Heart right ventricle (tissue), 16 donors: ENCODE measurements at regions not wholly inside any gene's neighbourhood (a gene's known extent, or its start where the extent isn't known, plus 50 kb on each side); places are given as distances from the start of the nearest gene placed in this dataset.
A peak's percentile ranks its signal among the peaks of the same experiment; 100 is the strongest.

Source experiments
- ATAC-seq, 8 donors: fragments of 200-7000 bp; cut with Tn5 transposase; one replicate each; pipeline ENCODE4 v1.9.1; 2020; ENCODE audit warnings: mild to moderate bottlenecking in 8 of 8, moderate library complexity in 8 of 8, moderate number of reproducible peaks in 1 of 8
- DNase-seq, 2 donors: peaks; one replicate each; pipeline ENCODE4 v3.0.0-alpha.2; 2020
- H3K27ac ChIP-seq, 10 donors: fragments of 200-600 bp; sonication (generic) in 2 of 10; one replicate each; pipeline versions ENCODE4 v1.5.0 to v1.8.0; 2020 to 2022; ENCODE audit warnings: mild to moderate bottlenecking in 3 of 10
- H3K27me3 ChIP-seq, 7 donors: fragments of 200-600 bp; one replicate each; pipeline ENCODE4 v1.8.0; 2021 to 2022; ENCODE audit warnings: mild to moderate bottlenecking in 2 of 7
- H3K36me3 ChIP-seq, 9 donors: fragments of 200-600 bp; sonication (generic) in 1 of 9; one replicate each; pipeline versions ENCODE4 v1.5.0 to v1.8.0; 2020 to 2022; ENCODE audit warnings: mild to moderate bottlenecking in 2 of 9
- H3K4me1 ChIP-seq, 9 donors: fragments of 200-600 bp; sonication (generic) in 1 of 9; one replicate each; pipeline versions ENCODE4 v1.5.0 to v1.8.0; 2020 to 2022; ENCODE audit warnings: mild to moderate bottlenecking in 4 of 9
- H3K4me3 ChIP-seq, 10 donors: fragments of 200-600 bp; sonication (generic) in 2 of 10; one replicate each; pipeline versions ENCODE4 v1.5.0 to v1.8.0; 2020 to 2022; ENCODE audit warnings: mild to moderate bottlenecking in 7 of 10, moderate library complexity in 2 of 10
- H3K9me3 ChIP-seq, 11 donors: fragments of 200-600 bp in 10 of 11; sonication (generic) in 2 of 11; one replicate each; pipeline versions ENCODE4 v1.5.0 to v1.8.0; 2013 to 2022; ENCODE audit warnings: mild to moderate bottlenecking in 2 of 11, control low read depth in 1 of 11, moderate library complexity in 1 of 11
- WGBS, 2 donors: extraction: QIAGEN DNeasy Blood & Tissue Kit; methylation state at CpG; one replicate each; pipeline ENCODE4 v1.1.7; 2013; ENCODE audit warnings: inconsistent platforms in 1 of 2; 5-methylcytosine and 5-hydroxymethylcytosine counted together
- intact Hi-C, 10 donors: fragments of 100-400 bp; cut with DNase I; formaldehyde crosslinking; loops; one replicate each; pipeline versions ENCODE4 v1.11.1 to v1.14.2; 2022
- TF ChIP-seq, protein P1 (sequence below), 9 donors: fragments of 200-600 bp; sonication (generic) in 2 of 9; IDR thresholded peaks; one replicate each; pipeline versions ENCODE4 v1.5.0 to v1.8.0; 2021 to 2022; ENCODE audit warnings: antibody characterized with exemption in 9 of 9, mild to moderate bottlenecking in 5 of 9, moderate library complexity in 1 of 9
- donor health status: Arrhythmogenic right ventricular cardiomyopathy.
- donor health status: ischemic (EF 13 %, LVEDD 7.1; RV severe dilation, severe dysfunction).
- donor health status: healthy with polysubstance abuse.
- donor health status: DM: no; HTN: yes; CAD: no.
- donor health status: DM: no; HTN: no; CAD: no.
- donor health status: ischemic (EF 25% LVEDD 6.9; RV normal size, moderate dysfunction).
- donor health status: ischemic (EF 25% LVEDD 5.7; RV mildly dilated, moderate dysfunction).
- donor health status: healthy.
- donor health status: DM: yes; HTN: yes; CAD: no.
- donor health status: Ischemic cardiomyopathy.
- donor health status: ischemic (EF 35%, LVEDD 5.7; RV mildly dilated, moderate dysfunction).
- donor health status: nonischemic (EF 11% LVEDD 7.7; RV severe dilation, severe dysfunction).
- donor health status: DM: yes; HTN: yes; CAD: no.
- donor health status: PGD.
- donor health status: ischemic (EF 29% LVEDD 5.4; RV normal size, mild dysfunction).
- donor health status: nonischemic (EF 23%, LVEDD 6.1; RV moderate dilation, normal function).

DNA sequence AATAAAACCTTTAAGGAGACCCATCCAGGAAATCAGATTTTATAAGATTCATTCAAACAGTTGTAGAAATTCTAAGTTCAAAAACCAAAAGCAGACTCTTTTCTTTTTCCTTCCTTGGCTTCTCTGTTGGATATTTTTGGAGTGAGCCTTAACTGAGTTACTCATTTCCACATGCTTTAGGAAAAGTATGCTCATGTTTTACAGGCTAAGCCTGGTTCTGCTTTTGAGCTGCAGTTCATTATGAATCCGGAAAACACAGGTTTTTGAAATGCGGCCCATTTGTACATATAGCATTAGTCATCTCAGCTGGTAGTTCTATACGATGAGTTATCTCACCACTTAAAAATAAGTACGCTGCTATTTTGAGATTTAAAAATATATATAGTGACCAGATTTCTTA lies 156.6 kb upstream of the DMRT1 start:
- DNase-seq: no peak
- no peak overlapping the region for H3K4me3 ChIP-seq
- no peaks in the 10 kb centered on the region for H3K9me3 ChIP-seq
- peak overlapping the region in 8 of 10 donors; percentile 5 to 72 (median 54) for H3K27ac ChIP-seq
- TF ChIP-seq, protein P1, sequence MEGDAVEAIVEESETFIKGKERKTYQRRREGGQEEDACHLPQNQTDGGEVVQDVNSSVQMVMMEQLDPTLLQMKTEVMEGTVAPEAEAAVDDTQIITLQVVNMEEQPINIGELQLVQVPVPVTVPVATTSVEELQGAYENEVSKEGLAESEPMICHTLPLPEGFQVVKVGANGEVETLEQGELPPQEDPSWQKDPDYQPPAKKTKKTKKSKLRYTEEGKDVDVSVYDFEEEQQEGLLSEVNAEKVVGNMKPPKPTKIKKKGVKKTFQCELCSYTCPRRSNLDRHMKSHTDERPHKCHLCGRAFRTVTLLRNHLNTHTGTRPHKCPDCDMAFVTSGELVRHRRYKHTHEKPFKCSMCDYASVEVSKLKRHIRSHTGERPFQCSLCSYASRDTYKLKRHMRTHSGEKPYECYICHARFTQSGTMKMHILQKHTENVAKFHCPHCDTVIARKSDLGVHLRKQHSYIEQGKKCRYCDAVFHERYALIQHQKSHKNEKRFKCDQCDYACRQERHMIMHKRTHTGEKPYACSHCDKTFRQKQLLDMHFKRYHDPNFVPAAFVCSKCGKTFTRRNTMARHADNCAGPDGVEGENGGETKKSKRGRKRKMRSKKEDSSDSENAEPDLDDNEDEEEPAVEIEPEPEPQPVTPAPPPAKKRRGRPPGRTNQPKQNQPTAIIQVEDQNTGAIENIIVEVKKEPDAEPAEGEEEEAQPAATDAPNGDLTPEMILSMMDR (IDR thresholded peaks at IDR 0.05): no peak
- ATAC-seq: peak in 3 of 8 donors; percentile 32 to 57 (median 43)
- peaks cover 0 to 11% (median 0%) of the 10 kb centered on the region in 9 donors for H3K36me3 ChIP-seq
- 42 to 47% methylated on average over 4 of the region's 4 CpGs for WGBS, 2 donors
- H3K27me3 ChIP-seq: no peaks in the 10 kb centered on the region
- intact Hi-C loops: no loop called here
- H3K4me1 ChIP-seq: peaks cover 3 to 58% (median 47%) of the 10 kb centered on the region in 9 donors

DNA sequence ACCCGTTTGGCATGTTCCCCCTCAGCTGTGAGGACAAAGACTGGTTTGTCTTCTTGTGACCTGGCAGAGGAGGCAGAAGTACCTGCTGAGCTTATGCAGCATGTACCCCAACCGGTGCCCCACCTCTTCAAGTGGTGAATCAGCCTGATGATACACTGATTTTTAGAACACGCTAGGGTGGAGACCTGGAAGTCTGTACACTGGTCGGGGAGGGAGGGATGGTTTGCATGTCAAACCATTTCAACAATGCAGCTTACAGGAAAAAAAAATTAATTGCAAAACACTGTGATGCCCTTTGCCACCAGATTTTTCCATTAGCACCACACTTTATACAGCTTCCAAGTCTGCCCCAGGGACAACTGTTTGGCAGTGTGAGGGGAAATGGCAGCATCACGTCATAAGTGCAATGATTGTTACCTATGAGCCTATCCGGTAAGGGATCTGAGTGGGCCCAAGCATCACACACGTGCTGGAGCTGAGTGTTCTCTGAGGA lies 155.1 kb upstream of the DMRT1 start:
- peak in 7 of 8 donors; percentile 17 to 80 (median 54) for ATAC-seq
- no peak for DNase-seq

DNA sequence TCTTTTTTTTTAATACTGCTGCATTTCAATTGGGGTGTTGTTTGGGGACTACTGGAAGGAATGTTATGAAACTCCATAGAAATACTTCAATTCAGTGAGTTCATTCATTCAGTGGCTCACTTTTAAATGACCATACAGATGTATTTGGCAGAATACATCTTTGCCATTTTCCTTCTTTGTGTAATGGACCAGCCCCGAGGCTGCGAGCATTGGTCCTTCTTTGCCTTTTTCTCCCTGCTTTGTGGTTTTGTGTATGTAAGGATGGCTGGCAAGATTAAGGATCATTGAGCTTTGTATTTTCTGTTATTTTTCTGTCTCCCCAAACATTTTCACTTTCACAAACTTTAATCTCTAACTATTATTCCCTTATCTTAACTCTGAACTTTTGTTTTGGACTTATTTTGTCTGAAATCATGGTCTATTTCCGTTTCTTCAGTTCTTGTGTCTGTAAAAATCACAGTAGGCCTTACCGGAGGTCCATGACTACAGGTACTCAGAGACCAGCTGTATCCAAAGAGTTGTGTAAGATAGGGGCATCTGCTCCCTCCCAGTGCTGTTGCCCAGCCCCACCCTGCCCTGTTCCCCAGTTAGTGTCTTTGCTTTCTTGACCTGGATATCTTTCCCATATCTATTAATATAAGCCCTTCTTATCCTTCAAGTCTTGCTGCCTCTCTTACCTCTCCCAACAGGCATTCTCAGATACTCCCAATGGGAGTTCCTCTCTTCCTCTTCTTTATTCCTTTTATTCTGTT lies 154.3 kb upstream of the DMRT1 start:
- DNase-seq (no peak), ATAC-seq (no peak)
- WGBS, 2 donors: 93 to 94% methylated on average over 4 of the region's 4 CpGs
- intact Hi-C loops: no loop called here
- TF ChIP-seq, protein P1 (IDR thresholded peaks at IDR 0.05): no peak
- H3K36me3 ChIP-seq: no peaks in the 10 kb centered on the region
- H3K27ac ChIP-seq: peak overlapping the region in 5 of 10 donors; percentile 1 to 71 (median 31)
- peaks cover 3 to 74% (median 56%) of the 10 kb centered on the region in 9 donors for H3K4me1 ChIP-seq
- no peaks in the 10 kb centered on the region for H3K27me3 ChIP-seq
- no peak overlapping the region for H3K4me3 ChIP-seq
- H3K9me3 ChIP-seq: no peaks in the 10 kb centered on the region

More for the DNA sequence above, 155.1 kb upstream of the DMRT1 start:
- Histone ChIP-seq H3K27ac (peak overlapping the region in 7 of 10 donors; percentile 6 to 72 (median 63)), H3K9me3 (no peaks in the 10 kb centered on the region), H3K4me1 (peaks cover 3 to 66% (median 55%) of the 10 kb centered on the region in 9 donors), H3K36me3 (no peaks in the 10 kb centered on the region), H3K4me3 (no peak overlapping the region), H3K27me3 (no peaks in the 10 kb centered on the region)
- intact Hi-C loops: no loop called here
- TF ChIP-seq, protein P1 (IDR thresholded peaks at IDR 0.05): no peak
- WGBS, 2 donors: 57 to 66% methylated on average over 7 of the region's 7 CpGs

DNA sequence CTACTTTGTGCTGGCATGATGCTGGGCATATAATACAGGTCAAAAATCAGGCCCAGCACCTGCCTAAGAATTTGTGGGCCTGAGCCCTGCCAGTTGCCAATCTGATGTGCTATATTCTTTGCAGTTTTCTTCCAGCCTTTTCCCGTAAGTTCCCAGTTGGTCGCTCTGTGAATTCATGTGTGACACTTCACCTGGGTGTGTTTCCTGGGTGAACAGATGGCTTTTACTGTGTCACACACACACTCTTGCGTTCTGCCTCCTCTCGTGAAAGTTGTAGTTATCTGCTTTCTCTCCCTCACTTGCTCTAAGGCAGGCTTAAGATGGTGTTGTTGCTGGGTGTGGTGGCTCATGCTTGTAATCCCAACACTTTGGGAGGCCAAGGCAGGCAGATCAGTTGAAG lies 153.5 kb upstream of the DMRT1 start:
- no peak for DNase-seq
- Histone ChIP-seq H3K4me1 (peaks cover 9 to 79% (median 59%) of the 10 kb centered on the region in 9 donors), H3K27me3 (no peaks in the 10 kb centered on the region), H3K4me3 (no peak overlapping the region), H3K9me3 (no peaks in the 10 kb centered on the region), H3K27ac (peak overlapping the region in 3 of 10 donors; percentile 31 to 71 (median 63)), H3K36me3 (no peaks in the 10 kb centered on the region)
- intact Hi-C loops: no loop called here
- TF ChIP-seq, protein P1 (IDR thresholded peaks at IDR 0.05): no peak
- ATAC-seq: no peak
- WGBS, 2 donors: 91 to 99% methylated on average over 4 of the region's 4 CpGs
